ENCODE measurements at regions not wholly inside any gene's neighbourhood (a gene's known extent, or its start where the extent isn't known, plus 50 kb on each side); places are given as distances from the start of the nearest gene placed in this dataset.

DNA sequence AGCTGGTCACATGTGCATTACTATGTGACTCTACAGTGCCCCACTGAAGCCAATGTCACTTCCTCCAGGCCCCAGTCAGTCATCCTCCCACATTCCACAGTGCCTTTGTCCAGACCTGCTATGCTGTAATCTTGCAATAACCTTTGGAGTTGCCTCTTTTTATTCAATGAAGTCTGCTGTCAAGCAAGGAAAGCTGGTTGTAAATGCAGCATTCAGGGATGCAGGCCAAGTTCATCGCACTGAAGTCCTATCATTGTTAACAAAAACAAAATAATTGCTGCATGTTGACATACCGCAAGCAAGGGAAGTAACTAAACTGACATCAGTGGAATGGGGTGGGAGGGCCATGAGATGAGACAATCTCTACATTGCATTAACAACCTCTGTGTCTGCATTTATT is 131.2 kb upstream of the CDYL start:
- TF ChIP-seq CREB1 (IDR thresholded peaks at IDR 0.05; ENCODE audit: low read depth) (no peak), EGR1 (IDR thresholded peaks at IDR 0.05) (no peak), EP300 (IDR thresholded peaks at IDR 0.05; ENCODE audit: borderline replicate concordance) (no peak), RAD21 (IDR thresholded peaks at IDR 0.05; ENCODE audit: low read depth) (no peak), TEAD4 (IDR thresholded peaks at IDR 0.05) (peak; percentile 9; the same call in 1 of the 2 replicates), YY1 (IDR thresholded peaks at IDR 0.05; ENCODE audit: low read depth) (no peak)
- TF ChIP-seq, protein P1, sequence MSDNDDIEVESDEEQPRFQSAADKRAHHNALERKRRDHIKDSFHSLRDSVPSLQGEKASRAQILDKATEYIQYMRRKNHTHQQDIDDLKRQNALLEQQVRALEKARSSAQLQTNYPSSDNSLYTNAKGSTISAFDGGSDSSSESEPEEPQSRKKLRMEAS (IDR thresholded peaks at IDR 0.05), result no peak

DNA sequence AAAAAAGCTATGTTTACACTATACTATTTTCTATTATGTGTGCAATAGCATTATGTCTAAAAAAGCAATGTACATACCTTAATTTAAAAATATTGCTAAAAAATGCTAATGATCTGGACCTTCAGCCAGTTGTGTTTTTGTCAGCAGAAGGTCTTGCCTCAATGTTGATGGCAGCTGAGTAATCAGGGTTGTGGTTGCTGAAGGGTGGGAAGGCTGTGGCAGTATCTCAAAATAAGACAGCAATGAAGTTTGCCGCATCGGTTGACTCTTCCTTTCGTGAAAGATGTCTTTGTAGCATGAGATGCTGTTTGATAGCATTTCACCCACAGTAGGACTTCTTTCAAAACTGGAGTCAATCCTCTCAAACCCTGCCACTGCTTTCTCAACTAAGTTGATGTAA is 134.7 kb upstream of the CDYL start:
- no peak for TF ChIP-seq TEAD4 (IDR thresholded peaks at IDR 0.05)
- no peak for TF ChIP-seq CEBPB (IDR thresholded peaks at IDR 0.05)
- TF ChIP-seq, protein P2, sequence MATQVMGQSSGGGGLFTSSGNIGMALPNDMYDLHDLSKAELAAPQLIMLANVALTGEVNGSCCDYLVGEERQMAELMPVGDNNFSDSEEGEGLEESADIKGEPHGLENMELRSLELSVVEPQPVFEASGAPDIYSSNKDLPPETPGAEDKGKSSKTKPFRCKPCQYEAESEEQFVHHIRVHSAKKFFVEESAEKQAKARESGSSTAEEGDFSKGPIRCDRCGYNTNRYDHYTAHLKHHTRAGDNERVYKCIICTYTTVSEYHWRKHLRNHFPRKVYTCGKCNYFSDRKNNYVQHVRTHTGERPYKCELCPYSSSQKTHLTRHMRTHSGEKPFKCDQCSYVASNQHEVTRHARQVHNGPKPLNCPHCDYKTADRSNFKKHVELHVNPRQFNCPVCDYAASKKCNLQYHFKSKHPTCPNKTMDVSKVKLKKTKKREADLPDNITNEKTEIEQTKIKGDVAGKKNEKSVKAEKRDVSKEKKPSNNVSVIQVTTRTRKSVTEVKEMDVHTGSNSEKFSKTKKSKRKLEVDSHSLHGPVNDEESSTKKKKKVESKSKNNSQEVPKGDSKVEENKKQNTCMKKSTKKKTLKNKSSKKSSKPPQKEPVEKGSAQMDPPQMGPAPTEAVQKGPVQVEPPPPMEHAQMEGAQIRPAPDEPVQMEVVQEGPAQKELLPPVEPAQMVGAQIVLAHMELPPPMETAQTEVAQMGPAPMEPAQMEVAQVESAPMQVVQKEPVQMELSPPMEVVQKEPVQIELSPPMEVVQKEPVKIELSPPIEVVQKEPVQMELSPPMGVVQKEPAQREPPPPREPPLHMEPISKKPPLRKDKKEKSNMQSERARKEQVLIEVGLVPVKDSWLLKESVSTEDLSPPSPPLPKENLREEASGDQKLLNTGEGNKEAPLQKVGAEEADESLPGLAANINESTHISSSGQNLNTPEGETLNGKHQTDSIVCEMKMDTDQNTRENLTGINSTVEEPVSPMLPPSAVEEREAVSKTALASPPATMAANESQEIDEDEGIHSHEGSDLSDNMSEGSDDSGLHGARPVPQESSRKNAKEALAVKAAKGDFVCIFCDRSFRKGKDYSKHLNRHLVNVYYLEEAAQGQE (IDR thresholded peaks at IDR 0.05; ENCODE audit: low read depth), result no peak
- TF ChIP-seq TAF1 (IDR thresholded peaks at IDR 0.05; ENCODE audit: low read depth), result no peak
- TF ChIP-seq YY1 (IDR thresholded peaks at IDR 0.05; ENCODE audit: low read depth), result no peak
- TF ChIP-seq EP300 (IDR thresholded peaks at IDR 0.05; ENCODE audit: borderline replicate concordance), result no peak
- TF ChIP-seq ZBTB7A (IDR thresholded peaks at IDR 0.05; ENCODE audit: low read depth), result no peak
- no peak for TF ChIP-seq CREB1 (IDR thresholded peaks at IDR 0.05; ENCODE audit: low read depth)
- TF ChIP-seq, protein P1 (IDR thresholded peaks at IDR 0.05), result no peak
- no peak for TF ChIP-seq EGR1 (IDR thresholded peaks at IDR 0.05)
- TF ChIP-seq, protein P3, sequence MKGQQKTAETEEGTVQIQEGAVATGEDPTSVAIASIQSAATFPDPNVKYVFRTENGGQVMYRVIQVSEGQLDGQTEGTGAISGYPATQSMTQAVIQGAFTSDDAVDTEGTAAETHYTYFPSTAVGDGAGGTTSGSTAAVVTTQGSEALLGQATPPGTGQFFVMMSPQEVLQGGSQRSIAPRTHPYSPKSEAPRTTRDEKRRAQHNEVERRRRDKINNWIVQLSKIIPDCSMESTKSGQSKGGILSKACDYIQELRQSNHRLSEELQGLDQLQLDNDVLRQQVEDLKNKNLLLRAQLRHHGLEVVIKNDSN (IDR thresholded peaks at IDR 0.05), result no peak
- no peak for TF ChIP-seq NFIC (IDR thresholded peaks at IDR 0.05)
- no peak for TF ChIP-seq TCF12 (IDR thresholded peaks at IDR 0.05; ENCODE audit: low read depth)
- no peak for TF ChIP-seq RAD21 (IDR thresholded peaks at IDR 0.05; ENCODE audit: low read depth)
- TF ChIP-seq FOXM1 (IDR thresholded peaks at IDR 0.05; ENCODE audit: borderline replicate concordance, low read depth), result no peak

DNA sequence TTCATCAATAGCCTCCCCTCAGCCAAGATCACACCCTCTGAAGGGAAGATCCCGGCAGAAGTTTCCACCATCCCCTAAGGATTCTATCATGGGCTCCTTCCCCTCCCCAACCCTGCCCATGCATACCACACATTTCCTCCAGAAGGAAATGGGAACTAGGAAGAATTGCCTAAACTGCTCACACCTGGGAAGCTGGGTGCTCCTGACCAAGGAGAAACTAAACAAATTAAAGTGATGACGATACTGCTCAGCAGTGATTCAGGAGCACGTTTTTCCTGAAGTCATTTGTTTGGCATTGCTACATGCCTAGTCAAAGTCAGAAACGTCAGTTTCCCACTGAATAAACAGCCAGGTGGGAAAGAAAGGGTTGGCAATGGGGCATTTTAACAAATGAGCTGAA is 136.1 kb upstream of the CDYL start:
- no peak for TF ChIP-seq CREB1 (IDR thresholded peaks at IDR 0.05; ENCODE audit: low read depth)
- TF ChIP-seq, protein P1 (IDR thresholded peaks at IDR 0.05), result no peak
- TF ChIP-seq EGR1 (IDR thresholded peaks at IDR 0.05), result no peak
- no peak for TF ChIP-seq TAF1 (IDR thresholded peaks at IDR 0.05; ENCODE audit: low read depth)
- TF ChIP-seq TEAD4 (IDR thresholded peaks at IDR 0.05), result no peak
- no peak for TF ChIP-seq YY1 (IDR thresholded peaks at IDR 0.05; ENCODE audit: low read depth)
- no peak for TF ChIP-seq FOXM1 (IDR thresholded peaks at IDR 0.05; ENCODE audit: borderline replicate concordance, low read depth)
- TF ChIP-seq ZBTB7A (IDR thresholded peaks at IDR 0.05; ENCODE audit: low read depth), result no peak
- no peak for TF ChIP-seq RAD21 (IDR thresholded peaks at IDR 0.05; ENCODE audit: low read depth)
- no peak for TF ChIP-seq TCF12 (IDR thresholded peaks at IDR 0.05; ENCODE audit: low read depth)
- no peak for TF ChIP-seq NFIC (IDR thresholded peaks at IDR 0.05)
- TF ChIP-seq, protein P3 (IDR thresholded peaks at IDR 0.05), result no peak
- TF ChIP-seq CEBPB (IDR thresholded peaks at IDR 0.05), result no peak

DNA sequence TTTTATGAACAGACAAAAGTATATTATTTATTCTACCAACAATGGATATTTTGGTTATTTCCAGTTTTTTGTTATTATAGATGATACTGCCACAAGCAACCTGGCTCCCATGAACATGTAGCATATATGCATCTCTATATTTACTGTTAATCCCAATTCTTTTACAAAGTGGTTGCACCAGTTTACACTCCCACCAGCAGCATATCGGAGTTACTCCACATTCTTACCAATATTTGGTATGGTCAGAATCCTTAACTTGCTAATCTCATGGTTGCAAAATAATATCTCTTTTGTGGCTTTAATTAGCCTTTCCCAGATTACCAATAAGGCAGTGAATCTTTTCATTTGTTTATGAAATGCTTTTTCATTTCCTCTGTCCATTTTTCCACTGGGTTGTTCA is 137.6 kb upstream of the CDYL start:
- TF ChIP-seq, protein P1 (IDR thresholded peaks at IDR 0.05), result no peak
- TF ChIP-seq CREB1 (IDR thresholded peaks at IDR 0.05; ENCODE audit: low read depth) (no peak), EP300 (IDR thresholded peaks at IDR 0.05; ENCODE audit: borderline replicate concordance) (no peak), EGR1 (IDR thresholded peaks at IDR 0.05) (no peak), RAD21 (IDR thresholded peaks at IDR 0.05; ENCODE audit: low read depth) (no peak), TAF1 (IDR thresholded peaks at IDR 0.05; ENCODE audit: low read depth) (no peak), CEBPB (IDR thresholded peaks at IDR 0.05) (no peak), FOXM1 (IDR thresholded peaks at IDR 0.05; ENCODE audit: borderline replicate concordance, low read depth) (no peak), YY1 (IDR thresholded peaks at IDR 0.05; ENCODE audit: low read depth) (no peak), ZBTB7A (IDR thresholded peaks at IDR 0.05; ENCODE audit: low read depth) (no peak), TEAD4 (IDR thresholded peaks at IDR 0.05) (no peak), NFIC (IDR thresholded peaks at IDR 0.05) (no peak), TCF12 (IDR thresholded peaks at IDR 0.05; ENCODE audit: low read depth) (no peak)
- TF ChIP-seq, protein P3 (IDR thresholded peaks at IDR 0.05), result no peak
- TF ChIP-seq, protein P2 (IDR thresholded peaks at IDR 0.05; ENCODE audit: low read depth), result no peak
